ENCODE measurements at regions not wholly inside any gene's neighbourhood (a gene's known extent, or its start where the extent isn't known, plus 50 kb on each side); places are given as distances from the start of the nearest gene placed in this dataset.
A peak's percentile ranks its signal among the peaks of the same experiment; 100 is the strongest.
"Not testable (repeated sequence)": the region's sequence is repeated elsewhere in the genome, so short reads cannot be mapped to it uniquely, and the experiment has no call there.

DNA sequence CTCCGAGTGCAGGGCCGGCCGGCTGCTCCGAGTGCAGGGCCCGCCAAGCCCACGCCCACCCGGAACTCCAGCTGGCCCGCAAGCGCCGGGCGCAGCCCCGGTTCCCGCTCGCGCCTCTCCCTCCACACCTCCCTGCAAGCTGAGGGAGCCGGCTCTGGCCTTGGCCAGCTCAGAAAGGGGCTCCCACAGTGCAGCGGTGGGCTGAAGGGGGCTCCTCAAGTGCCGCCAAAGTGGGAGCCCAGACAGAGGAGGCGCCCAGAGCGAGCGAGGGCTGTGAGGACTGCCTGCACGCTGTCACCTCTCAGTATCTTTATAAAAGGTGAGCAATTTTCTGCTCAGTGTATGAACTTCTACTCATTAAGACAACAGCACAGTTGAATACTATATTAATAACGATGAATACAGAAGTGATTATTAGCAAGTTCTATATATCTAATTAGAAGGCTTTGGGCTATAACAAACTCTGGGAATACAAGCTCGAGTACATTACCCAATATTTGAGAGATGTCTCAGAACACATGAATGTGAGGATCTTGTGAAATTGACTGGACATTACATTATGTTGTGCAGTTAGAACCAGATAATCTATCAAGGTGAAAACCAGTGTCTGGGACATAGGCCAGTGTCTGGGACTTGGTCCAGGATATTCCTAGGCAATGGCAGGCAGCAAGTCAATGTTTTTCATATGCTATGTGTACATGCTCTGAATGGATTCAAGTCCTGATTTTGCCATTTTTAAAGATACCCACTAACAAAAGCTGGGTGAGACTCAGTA is 112.9 kb downstream of the ZNF330 start:
- H3K36me3 ChIP-seq (ENCODE audit: insufficient read depth, low read length); H3K27ac ChIP-seq (ENCODE audit: low read length); H3K9ac ChIP-seq (ENCODE audit: low read length); H3K4me2 ChIP-seq (ENCODE audit: low read depth, low read length, poor library complexity, severe bottlenecking); H2AFZ ChIP-seq (ENCODE audit: low read length); H3K79me2 ChIP-seq (ENCODE audit: low read length); H3K4me1 ChIP-seq (ENCODE audit: low read length); H3K9me2 ChIP-seq (replicated peaks; ENCODE audit: insufficient read depth, low read length); H4K20me1 ChIP-seq (ENCODE audit: insufficient read depth, low read depth, low read length); H3K4me3 ChIP-seq (ENCODE audit: low read length); H3K9me3 ChIP-seq (ENCODE audit: low read length); H3K27me3 ChIP-seq (ENCODE audit: low read length); DNase-seq: not testable (repeated sequence)

DNA sequence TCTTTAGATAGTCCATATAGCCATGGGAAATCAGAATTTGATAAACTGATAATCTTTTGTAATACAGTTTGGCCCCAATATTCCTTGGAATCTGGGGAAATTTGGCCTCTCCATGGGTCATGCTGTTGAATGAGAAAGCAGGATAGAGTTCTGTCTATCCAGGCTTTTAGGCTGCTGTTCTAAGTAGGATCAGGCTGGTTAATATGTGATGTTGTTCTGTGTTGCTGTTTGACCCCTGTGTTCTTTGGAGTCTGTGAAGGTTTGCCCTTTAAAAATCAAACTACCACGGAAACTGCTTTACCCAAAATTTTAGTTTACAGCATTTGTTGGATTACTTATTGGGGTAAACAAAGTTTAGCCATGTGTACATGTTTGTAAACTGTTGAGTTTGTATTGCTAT is 114.5 kb downstream of the ZNF330 start:
- Histone ChIP-seq H3K79me2 (ENCODE audit: low read length) (no peaks in the 10 kb centered on the region), H3K4me3 (ENCODE audit: low read length) (no peak overlapping the region), H4K20me1 (ENCODE audit: insufficient read depth, low read depth, low read length) (no peaks in the 10 kb centered on the region), H3K27ac (ENCODE audit: low read length) (no peak overlapping the region), H3K9me2 (replicated peaks; ENCODE audit: insufficient read depth, low read length) (no peaks in the 10 kb centered on the region), H3K9me3 (ENCODE audit: low read length) (no peaks in the 10 kb centered on the region), H3K4me1 (ENCODE audit: low read length) (no peaks in the 10 kb centered on the region), H3K4me2 (ENCODE audit: low read depth, low read length, poor library complexity, severe bottlenecking) (no peak overlapping the region), H2AFZ (ENCODE audit: low read length) (no peak overlapping the region), H3K27me3 (ENCODE audit: low read length) (no peaks in the 10 kb centered on the region), H3K9ac (ENCODE audit: low read length) (no peak overlapping the region), H3K36me3 (ENCODE audit: insufficient read depth, low read length) (no peaks in the 10 kb centered on the region)
- DNase-seq = no peak

- DNase-seq = no peak
Observed at GRCh38 chr4:141338238-141338637, 117.5 kb downstream of the ZNF330 start.

DNA sequence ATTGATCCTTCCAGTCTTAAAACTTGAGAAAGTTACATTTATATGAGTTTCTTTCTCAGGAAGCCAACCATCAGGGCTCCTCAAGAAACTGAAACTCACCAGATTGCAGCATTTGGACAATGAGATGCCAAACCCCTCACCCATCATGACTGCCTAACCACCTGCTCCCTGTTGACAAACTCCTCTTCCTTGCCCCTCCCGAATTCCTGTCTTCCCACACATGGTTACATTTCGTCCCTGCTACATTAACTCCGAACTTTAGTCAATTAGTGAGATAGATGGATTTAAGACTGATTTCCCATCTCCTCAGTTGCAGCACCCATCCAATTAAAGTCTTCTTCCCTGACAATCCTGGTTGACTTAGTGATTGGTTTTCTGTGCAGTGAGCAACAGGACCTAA is 118.7 kb downstream of the ZNF330 start:
- Histone ChIP-seq H3K4me1 (ENCODE audit: low read length) (no peaks in the 10 kb centered on the region), H3K9me3 (ENCODE audit: low read length) (no peaks in the 10 kb centered on the region), H4K20me1 (ENCODE audit: insufficient read depth, low read depth, low read length) (no peaks in the 10 kb centered on the region), H2AFZ (ENCODE audit: low read length) (no peak overlapping the region), H3K79me2 (ENCODE audit: low read length) (no peaks in the 10 kb centered on the region), H3K27me3 (ENCODE audit: low read length) (no peaks in the 10 kb centered on the region), H3K9me2 (replicated peaks; ENCODE audit: insufficient read depth, low read length) (no peaks in the 10 kb centered on the region), H3K27ac (ENCODE audit: low read length) (no peak overlapping the region), H3K4me2 (ENCODE audit: low read depth, low read length, poor library complexity, severe bottlenecking) (no peak overlapping the region), H3K4me3 (ENCODE audit: low read length) (no peak overlapping the region), H3K36me3 (ENCODE audit: insufficient read depth, low read length) (no peaks in the 10 kb centered on the region), H3K9ac (ENCODE audit: low read length) (no peak overlapping the region)
- no peak for DNase-seq

More at GRCh38 chr4:141338238-141338637, 117.5 kb downstream of the ZNF330 start:
- Histone ChIP-seq H3K27me3 (ENCODE audit: low read length) (no peaks in the 10 kb centered on the region), H3K79me2 (ENCODE audit: low read length) (no peaks in the 10 kb centered on the region), H3K9me3 (ENCODE audit: low read length) (no peaks in the 10 kb centered on the region), H3K4me2 (ENCODE audit: low read depth, low read length, poor library complexity, severe bottlenecking) (no peak overlapping the region), H3K9ac (ENCODE audit: low read length) (no peak overlapping the region), H3K4me1 (ENCODE audit: low read length) (no peaks in the 10 kb centered on the region), H3K4me3 (ENCODE audit: low read length) (no peak overlapping the region), H3K27ac (ENCODE audit: low read length) (no peak overlapping the region), H3K9me2 (replicated peaks; ENCODE audit: insufficient read depth, low read length) (no peaks in the 10 kb centered on the region), H4K20me1 (ENCODE audit: insufficient read depth, low read depth, low read length) (no peaks in the 10 kb centered on the region), H3K36me3 (ENCODE audit: insufficient read depth, low read length) (no peaks in the 10 kb centered on the region), H2AFZ (ENCODE audit: low read length) (no peak overlapping the region)

DNA sequence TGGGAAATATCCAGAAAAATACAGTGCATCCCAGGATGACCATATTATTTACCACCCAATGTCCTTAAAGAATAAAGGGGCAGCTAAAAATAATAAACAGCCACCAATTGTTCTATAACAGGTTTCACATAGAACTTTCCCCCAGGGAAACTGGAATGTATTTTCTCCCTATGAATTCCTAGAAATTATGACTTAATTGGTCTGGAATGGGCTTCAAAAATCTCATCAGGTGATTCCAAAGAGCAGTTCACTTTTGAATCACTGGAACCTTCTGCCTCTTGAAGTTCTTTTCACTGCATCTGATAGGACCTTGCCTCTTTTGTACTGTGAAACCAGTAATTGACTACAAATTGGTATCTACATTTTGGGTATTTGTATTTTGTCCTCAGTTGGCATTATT is 119.3 kb downstream of the ZNF330 start:
- H4K20me1 ChIP-seq (ENCODE audit: insufficient read depth, low read depth, low read length) = no peaks in the 10 kb centered on the region
- H3K9ac ChIP-seq (ENCODE audit: low read length) = no peak overlapping the region
- H3K9me2 ChIP-seq (replicated peaks; ENCODE audit: insufficient read depth, low read length) = no peaks in the 10 kb centered on the region
- no peaks in the 10 kb centered on the region for H3K27me3 ChIP-seq (ENCODE audit: low read length)
- H3K36me3 ChIP-seq (ENCODE audit: insufficient read depth, low read length) = no peaks in the 10 kb centered on the region
- H3K79me2 ChIP-seq (ENCODE audit: low read length) = no peaks in the 10 kb centered on the region
- no peak overlapping the region for H3K27ac ChIP-seq (ENCODE audit: low read length)
- no peaks in the 10 kb centered on the region for H3K4me1 ChIP-seq (ENCODE audit: low read length)
- H3K4me2 ChIP-seq (ENCODE audit: low read depth, low read length, poor library complexity, severe bottlenecking) = no peak overlapping the region
- no peak for DNase-seq
- no peak overlapping the region for H3K4me3 ChIP-seq (ENCODE audit: low read length)
- H2AFZ ChIP-seq (ENCODE audit: low read length) = no peak overlapping the region
- H3K9me3 ChIP-seq (ENCODE audit: low read length) = no peaks in the 10 kb centered on the region

- Histone ChIP-seq H3K9me2 (replicated peaks; ENCODE audit: insufficient read depth, low read length) (no peaks in the 10 kb centered on the region), H3K79me2 (ENCODE audit: low read length) (no peaks in the 10 kb centered on the region), H4K20me1 (ENCODE audit: insufficient read depth, low read depth, low read length) (no peaks in the 10 kb centered on the region), H3K9ac (ENCODE audit: low read length) (no peak overlapping the region), H3K4me1 (ENCODE audit: low read length) (no peaks in the 10 kb centered on the region), H3K4me2 (ENCODE audit: low read depth, low read length, poor library complexity, severe bottlenecking) (no peak overlapping the region), H2AFZ (ENCODE audit: low read length) (no peak overlapping the region), H3K36me3 (ENCODE audit: insufficient read depth, low read length) (no peaks in the 10 kb centered on the region), H3K9me3 (ENCODE audit: low read length) (no peaks in the 10 kb centered on the region), H3K4me3 (ENCODE audit: low read length) (no peak overlapping the region), H3K27me3 (ENCODE audit: low read length) (no peaks in the 10 kb centered on the region), H3K27ac (ENCODE audit: low read length) (no peak overlapping the region)
- DNase-seq = no peak
Observed at GRCh38 chr4:141340458-141340857, 119.8 kb downstream of the ZNF330 start.

- Histone ChIP-seq H3K79me2 (ENCODE audit: low read length) (no peaks in the 10 kb centered on the region), H2AFZ (ENCODE audit: low read length) (no peak overlapping the region)
- DNase-seq = peak; percentile 44
Observed at GRCh38 chr4:141346144-141346543, 125.4 kb downstream of the ZNF330 start.

DNA sequence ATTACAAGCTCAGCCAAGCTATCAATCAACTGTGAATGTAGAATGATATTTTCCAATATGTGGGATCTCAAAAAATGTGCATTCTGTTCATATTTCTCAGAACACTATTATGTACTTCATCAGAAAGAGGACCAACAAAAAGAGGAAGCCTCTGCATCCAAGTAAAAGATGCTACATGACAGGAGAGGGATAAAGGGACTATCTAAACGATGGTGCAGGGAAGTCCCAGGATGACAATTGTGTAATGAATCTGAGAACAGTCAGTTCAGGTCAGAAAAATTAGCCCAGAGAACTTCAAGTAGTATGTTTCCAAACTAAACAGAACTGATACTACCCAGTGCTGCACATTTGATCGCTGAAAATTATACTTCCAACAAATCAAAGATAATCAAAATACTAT is 127.0 kb downstream of the ZNF330 start:
- no peaks in the 10 kb centered on the region for H3K9me2 ChIP-seq (replicated peaks; ENCODE audit: insufficient read depth, low read length)
- no peaks in the 10 kb centered on the region for H4K20me1 ChIP-seq (ENCODE audit: insufficient read depth, low read depth, low read length)
- H3K36me3 ChIP-seq (ENCODE audit: insufficient read depth, low read length) = no peaks in the 10 kb centered on the region
- H3K4me3 ChIP-seq (ENCODE audit: low read length) = no peak overlapping the region
- no peak overlapping the region for H3K27ac ChIP-seq (ENCODE audit: low read length)
- no peak overlapping the region for H3K4me2 ChIP-seq (ENCODE audit: low read depth, low read length, poor library complexity, severe bottlenecking)
- no peaks in the 10 kb centered on the region for H3K27me3 ChIP-seq (ENCODE audit: low read length)
- no peak overlapping the region for H3K9ac ChIP-seq (ENCODE audit: low read length)
- no peaks in the 10 kb centered on the region for H3K79me2 ChIP-seq (ENCODE audit: low read length)
- no peaks in the 10 kb centered on the region for H3K4me1 ChIP-seq (ENCODE audit: low read length)
- DNase-seq = no peak
- H3K9me3 ChIP-seq (ENCODE audit: low read length) = no peaks in the 10 kb centered on the region
- no peak overlapping the region for H2AFZ ChIP-seq (ENCODE audit: low read length)

More at GRCh38 chr4:141346144-141346543, 125.4 kb downstream of the ZNF330 start:
- H3K27ac ChIP-seq (ENCODE audit: low read length) = no peak overlapping the region
- no peaks in the 10 kb centered on the region for H3K27me3 ChIP-seq (ENCODE audit: low read length)
- H3K4me2 ChIP-seq (ENCODE audit: low read depth, low read length, poor library complexity, severe bottlenecking) = no peak overlapping the region
- H3K9me2 ChIP-seq (replicated peaks; ENCODE audit: insufficient read depth, low read length) = no peaks in the 10 kb centered on the region
- H3K36me3 ChIP-seq (ENCODE audit: insufficient read depth, low read length) = no peaks in the 10 kb centered on the region
- H4K20me1 ChIP-seq (ENCODE audit: insufficient read depth, low read depth, low read length) = no peaks in the 10 kb centered on the region
- no peak overlapping the region for H3K4me3 ChIP-seq (ENCODE audit: low read length)
- H3K4me1 ChIP-seq (ENCODE audit: low read length) = no peaks in the 10 kb centered on the region
- no peaks in the 10 kb centered on the region for H3K9me3 ChIP-seq (ENCODE audit: low read length)
- H3K9ac ChIP-seq (ENCODE audit: low read length) = no peak overlapping the region
